Fibroblast of lung (primary cell): ENCODE measurements at regions not wholly inside any gene's neighbourhood (a gene's known extent, or its start where the extent isn't known, plus 50 kb on each side); places are given as distances from the start of the nearest gene placed in this dataset.

Experiments
- EZH2 ChIP-seq: IDR thresholded peaks from 2 replicates; pipeline ENCODE4 v1.5.1; 2012; ENCODE audit warnings: low read length, control low read depth, mild to moderate bottlenecking; ENCODE audit errors: missing control alignments
- TF ChIP-seq, protein P1 (sequence below), 2 donors: IDR thresholded peaks in 1 of 2; conservative IDR thresholded peaks in 1 of 2; 1 replicate in 1 of 2; 2 replicates in 1 of 2; pipeline ENCODE4 v1.5.1; 2011 to 2012; ENCODE audit warnings: low read length in 2 of 2, control low read depth in 1 of 2, inconsistent platforms in 1 of 2, low read depth in 1 of 2, mild to moderate bottlenecking in 1 of 2

DNA sequence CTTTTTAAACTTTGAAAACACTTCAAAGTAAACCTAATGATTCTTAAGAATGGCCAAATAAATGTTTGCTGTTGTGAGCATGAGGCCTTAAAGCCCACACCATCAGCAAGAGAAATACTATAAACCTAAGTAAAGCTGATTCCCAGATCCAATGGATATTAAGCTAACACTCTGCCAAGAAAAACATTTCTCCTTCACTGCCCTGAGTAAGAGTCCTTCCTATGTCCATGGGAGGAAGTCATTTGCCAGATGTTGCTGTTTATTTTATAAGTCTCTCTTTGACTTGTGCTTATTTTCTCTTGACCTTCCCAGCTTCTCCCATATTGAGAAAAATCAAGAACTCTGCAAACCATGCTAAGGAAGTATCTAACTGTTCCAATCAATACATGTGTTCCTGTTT is 154.3 kb upstream of the EDNRA start:
- TF ChIP-seq, protein P1, sequence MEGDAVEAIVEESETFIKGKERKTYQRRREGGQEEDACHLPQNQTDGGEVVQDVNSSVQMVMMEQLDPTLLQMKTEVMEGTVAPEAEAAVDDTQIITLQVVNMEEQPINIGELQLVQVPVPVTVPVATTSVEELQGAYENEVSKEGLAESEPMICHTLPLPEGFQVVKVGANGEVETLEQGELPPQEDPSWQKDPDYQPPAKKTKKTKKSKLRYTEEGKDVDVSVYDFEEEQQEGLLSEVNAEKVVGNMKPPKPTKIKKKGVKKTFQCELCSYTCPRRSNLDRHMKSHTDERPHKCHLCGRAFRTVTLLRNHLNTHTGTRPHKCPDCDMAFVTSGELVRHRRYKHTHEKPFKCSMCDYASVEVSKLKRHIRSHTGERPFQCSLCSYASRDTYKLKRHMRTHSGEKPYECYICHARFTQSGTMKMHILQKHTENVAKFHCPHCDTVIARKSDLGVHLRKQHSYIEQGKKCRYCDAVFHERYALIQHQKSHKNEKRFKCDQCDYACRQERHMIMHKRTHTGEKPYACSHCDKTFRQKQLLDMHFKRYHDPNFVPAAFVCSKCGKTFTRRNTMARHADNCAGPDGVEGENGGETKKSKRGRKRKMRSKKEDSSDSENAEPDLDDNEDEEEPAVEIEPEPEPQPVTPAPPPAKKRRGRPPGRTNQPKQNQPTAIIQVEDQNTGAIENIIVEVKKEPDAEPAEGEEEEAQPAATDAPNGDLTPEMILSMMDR (conservative IDR thresholded peaks at IDR 0.05 in 1 of 2, IDR thresholded peaks at IDR 0.05 in 1 of 2; ENCODE audit: low read depth in 1 of 2, low read length in 2 of 2): no peak
- no peak for TF ChIP-seq EZH2
